ENCODE measurements at regions not wholly inside any gene's neighbourhood (a gene's known extent, or its start where the extent isn't known, plus 50 kb on each side); places are given as distances from the start of the nearest gene placed in this dataset.

DNA sequence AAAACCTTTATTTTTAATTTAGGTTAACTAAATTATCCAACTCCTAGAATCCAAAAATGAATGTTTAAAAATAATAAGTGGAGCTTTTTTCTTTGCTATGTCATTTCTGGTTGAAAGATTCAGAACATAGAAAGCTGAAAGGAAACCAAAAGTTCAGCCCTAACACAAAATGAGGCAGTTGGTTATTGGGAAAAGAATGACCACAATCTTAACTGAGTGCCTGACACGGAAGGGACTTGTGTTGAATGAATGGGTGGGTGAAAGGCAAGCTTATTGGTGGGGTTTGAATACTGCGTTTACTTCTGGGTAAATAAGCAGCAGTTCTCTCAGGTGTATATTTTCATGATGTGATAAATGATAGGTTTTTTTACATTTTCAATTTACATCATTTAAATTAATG lies 243.5 kb downstream of the IRX1 start:
- TF ChIP-seq, protein P1, sequence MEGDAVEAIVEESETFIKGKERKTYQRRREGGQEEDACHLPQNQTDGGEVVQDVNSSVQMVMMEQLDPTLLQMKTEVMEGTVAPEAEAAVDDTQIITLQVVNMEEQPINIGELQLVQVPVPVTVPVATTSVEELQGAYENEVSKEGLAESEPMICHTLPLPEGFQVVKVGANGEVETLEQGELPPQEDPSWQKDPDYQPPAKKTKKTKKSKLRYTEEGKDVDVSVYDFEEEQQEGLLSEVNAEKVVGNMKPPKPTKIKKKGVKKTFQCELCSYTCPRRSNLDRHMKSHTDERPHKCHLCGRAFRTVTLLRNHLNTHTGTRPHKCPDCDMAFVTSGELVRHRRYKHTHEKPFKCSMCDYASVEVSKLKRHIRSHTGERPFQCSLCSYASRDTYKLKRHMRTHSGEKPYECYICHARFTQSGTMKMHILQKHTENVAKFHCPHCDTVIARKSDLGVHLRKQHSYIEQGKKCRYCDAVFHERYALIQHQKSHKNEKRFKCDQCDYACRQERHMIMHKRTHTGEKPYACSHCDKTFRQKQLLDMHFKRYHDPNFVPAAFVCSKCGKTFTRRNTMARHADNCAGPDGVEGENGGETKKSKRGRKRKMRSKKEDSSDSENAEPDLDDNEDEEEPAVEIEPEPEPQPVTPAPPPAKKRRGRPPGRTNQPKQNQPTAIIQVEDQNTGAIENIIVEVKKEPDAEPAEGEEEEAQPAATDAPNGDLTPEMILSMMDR (IDR thresholded peaks at IDR 0.05): no peak
- no peak for TF ChIP-seq CHD2 (IDR thresholded peaks at IDR 0.05; ENCODE audit: low read length, partially characterized antibody)
- no peak for TF ChIP-seq HDAC2 (IDR thresholded peaks at IDR 0.05)
- TF ChIP-seq BHLHE40 (IDR thresholded peaks at IDR 0.05; ENCODE audit: low read depth, low read length): no peak
- TF ChIP-seq KDM1A (IDR thresholded peaks at IDR 0.05; ENCODE audit: low read depth): no peak
- TF ChIP-seq POLR2A (IDR thresholded peaks at IDR 0.05; ENCODE audit: low read length): no peak
- no peak for TF ChIP-seq MAZ (IDR thresholded peaks at IDR 0.05; ENCODE audit: borderline replicate concordance, low read depth, low read length)
- TF ChIP-seq, protein P2, sequence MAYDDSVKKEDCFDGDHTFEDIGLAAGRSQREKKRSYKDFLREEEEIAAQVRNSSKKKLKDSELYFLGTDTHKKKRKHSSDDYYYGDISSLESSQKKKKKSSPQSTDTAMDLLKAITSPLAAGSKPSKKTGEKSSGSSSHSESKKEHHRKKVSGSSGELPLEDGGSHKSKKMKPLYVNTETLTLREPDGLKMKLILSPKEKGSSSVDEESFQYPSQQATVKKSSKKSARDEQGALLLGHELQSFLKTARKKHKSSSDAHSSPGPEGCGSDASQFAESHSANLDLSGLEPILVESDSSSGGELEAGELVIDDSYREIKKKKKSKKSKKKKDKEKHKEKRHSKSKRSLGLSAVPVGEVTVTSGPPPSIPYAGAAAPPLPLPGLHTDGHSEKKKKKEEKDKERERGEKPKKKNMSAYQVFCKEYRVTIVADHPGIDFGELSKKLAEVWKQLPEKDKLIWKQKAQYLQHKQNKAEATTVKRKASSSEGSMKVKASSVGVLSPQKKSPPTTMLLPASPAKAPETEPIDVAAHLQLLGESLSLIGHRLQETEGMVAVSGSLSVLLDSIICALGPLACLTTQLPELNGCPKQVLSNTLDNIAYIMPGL (CRISPR knock-in tag; IDR thresholded peaks at IDR 0.05; ENCODE audit: borderline replicate concordance): no peak
